Small intestine (tissue), 7 donors: ENCODE measurements at regions not wholly inside any gene's neighbourhood (a gene's known extent, or its start where the extent isn't known, plus 50 kb on each side); places are given as distances from the start of the nearest gene placed in this dataset.

Source experiments
- DNase-seq, 2 donors: peaks; one replicate each; pipeline versions ENCODE4 v3.0.0 to v3.0.0-alpha.2; 2013
- FAIRE-seq: peaks from 2 replicates; lab custom pipeline; 2012; peaks lifted over from hg19 to GRCh38; lab: Jason Lieb, UNC
- H3K27ac ChIP-seq, 3 donors: one replicate each; pipeline ENCODE4 v1.5.1; 2013; ENCODE audit warnings: low read length in 2 of 3, mild to moderate bottlenecking in 2 of 3, control low read depth in 1 of 3, inconsistent platforms in 1 of 3, low read depth in 1 of 3, moderate library complexity in 1 of 3
- H3K27me3 ChIP-seq, 3 donors: one replicate each; pipeline ENCODE4 v1.6.1; 2013; ENCODE audit warnings: low read length in 3 of 3, inconsistent platforms in 1 of 3; ENCODE audit not compliant: control insufficient read depth in 3 of 3, insufficient read depth in 3 of 3
- H3K36me3 ChIP-seq, 3 donors: one replicate each; pipeline ENCODE4 v1.6.1; 2013; ENCODE audit warnings: low read length in 3 of 3, inconsistent platforms in 1 of 3, low read depth in 1 of 3, mild to moderate bottlenecking in 1 of 3, moderate library complexity in 1 of 3; ENCODE audit not compliant: control insufficient read depth in 3 of 3, insufficient read depth in 2 of 3
- H3K4me1 ChIP-seq, 3 donors: one replicate each; pipeline ENCODE4 v1.6.1; 2013; ENCODE audit warnings: low read length in 2 of 3, inconsistent platforms in 1 of 3, low read depth in 1 of 3, mild to moderate bottlenecking in 1 of 3, moderate library complexity in 1 of 3; ENCODE audit not compliant: control insufficient read depth in 3 of 3, insufficient read depth in 2 of 3
- H3K4me3 ChIP-seq, 3 donors: one replicate each; pipeline ENCODE4 v1.5.1; 2013; ENCODE audit warnings: low read length in 3 of 3, control low read depth in 1 of 3, inconsistent platforms in 1 of 3, low read depth in 1 of 3, mild to moderate bottlenecking in 1 of 3, moderate library complexity in 1 of 3
- H3K9me3 ChIP-seq, 2 donors: one replicate each; pipeline ENCODE4 v1.6.1; 2013; ENCODE audit warnings: low read depth in 1 of 2, low read length in 1 of 2; ENCODE audit not compliant: control insufficient read depth in 2 of 2, insufficient read depth in 1 of 2
- WGBS, 3 donors: extraction: QIAGEN DNeasy Blood & Tissue Kit; methylation state at CpG; one replicate each; pipeline ENCODE4 v1.1.7; 2013; 5-methylcytosine and 5-hydroxymethylcytosine counted together
- donor health status: healthy with polysubstance abuse.
- donor health status: control.
- donor health status: control.
- donor health status: Bipolar disorder and iron deficiency.
- donor health status: healthy.

DNA sequence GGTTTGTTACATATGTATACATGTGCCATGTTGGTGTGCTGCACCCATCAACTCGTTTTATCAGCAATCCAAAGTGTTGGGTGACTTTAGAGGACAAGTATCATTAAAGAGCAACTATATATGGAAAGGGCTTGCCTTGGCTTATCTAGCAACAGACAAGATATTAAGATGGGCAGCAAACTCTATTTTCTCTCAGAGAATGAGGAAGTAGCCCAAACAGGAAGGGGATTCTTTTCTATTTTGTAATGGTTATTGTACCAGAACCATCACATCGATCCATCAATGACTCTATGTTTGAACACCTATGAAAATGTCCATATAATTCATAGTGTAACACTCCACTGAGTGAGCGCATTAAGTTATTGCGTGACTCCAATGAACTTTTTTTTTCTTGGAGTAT is 260.1 kb upstream of the SLC24A2 start:
- H3K4me1 ChIP-seq: no peaks in the 10 kb centered on the region
- FAIRE-seq: no peak
- no peak overlapping the region for H3K4me3 ChIP-seq
- no peak overlapping the region for H3K27ac ChIP-seq
- H3K36me3 ChIP-seq: no peaks in the 10 kb centered on the region
- 87 to 88% (median 88%) methylated on average over 4 of the region's 4 CpGs for WGBS, 3 donors
- no peaks in the 10 kb centered on the region for H3K27me3 ChIP-seq
- no peaks in the 10 kb centered on the region for H3K9me3 ChIP-seq
- no peak for DNase-seq

GRCh38 chr9:20048437-20048836 is 259.6 kb upstream of the SLC24A2 start:
- no peaks in the 10 kb centered on the region for H3K4me1 ChIP-seq
- no peaks in the 10 kb centered on the region for H3K9me3 ChIP-seq
- FAIRE-seq (no peak), DNase-seq (no peak)
- no peak overlapping the region for H3K4me3 ChIP-seq
- no peak overlapping the region for H3K27ac ChIP-seq
- 48 to 74% (median 62%) methylated on average over 2 of the region's 2 CpGs for WGBS, 3 donors
- no peaks in the 10 kb centered on the region for H3K27me3 ChIP-seq
- H3K36me3 ChIP-seq: no peaks in the 10 kb centered on the region

DNA sequence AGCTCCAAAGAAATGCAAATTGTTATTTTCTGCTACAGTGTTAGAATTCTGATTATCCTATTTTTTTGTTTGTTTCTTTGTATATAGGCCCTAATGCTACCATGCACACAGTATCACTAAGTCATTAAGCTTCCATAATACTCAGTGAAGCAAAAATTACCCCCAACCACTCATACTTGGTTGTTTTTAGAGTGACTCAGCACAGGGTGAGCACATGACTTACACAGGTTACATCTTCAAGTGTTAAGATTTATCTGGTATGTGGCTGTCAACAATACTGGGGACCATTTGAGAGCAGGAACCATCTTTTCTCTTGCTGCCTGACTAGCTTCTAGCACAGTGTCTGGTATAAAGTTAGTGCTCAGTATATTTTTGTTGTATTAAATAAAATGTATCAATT is 255.8 kb upstream of the SLC24A2 start:
- no peak overlapping the region for H3K27ac ChIP-seq
- no peaks in the 10 kb centered on the region for H3K27me3 ChIP-seq
- FAIRE-seq (no peak), DNase-seq (no peak)
- H3K4me3 ChIP-seq: no peak overlapping the region
- no peaks in the 10 kb centered on the region for H3K4me1 ChIP-seq
- H3K36me3 ChIP-seq: no peaks in the 10 kb centered on the region
- H3K9me3 ChIP-seq: no peaks in the 10 kb centered on the region

DNA sequence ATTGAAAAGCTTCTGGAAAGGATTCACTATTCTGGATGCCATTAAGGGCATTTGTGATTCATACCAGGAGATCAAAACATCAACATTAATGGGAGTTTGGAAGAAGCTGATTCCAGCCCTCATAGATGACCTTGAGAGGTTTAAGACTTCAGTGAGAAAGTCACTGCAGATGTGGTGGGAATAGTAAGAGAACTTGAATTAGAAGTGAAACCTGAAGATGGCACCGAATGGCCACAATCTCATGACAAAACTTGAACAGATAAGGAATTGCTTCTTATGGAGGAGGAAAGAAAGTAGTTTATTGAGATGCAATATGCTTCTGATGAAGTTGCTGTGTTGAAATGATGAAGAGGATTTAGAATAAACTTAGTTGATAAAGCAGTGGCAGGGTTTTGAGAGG is 254.6 kb upstream of the SLC24A2 start:
- Histone ChIP-seq H3K9me3 (no peaks in the 10 kb centered on the region), H3K36me3 (no peaks in the 10 kb centered on the region), H3K27ac (no peak overlapping the region), H3K4me3 (no peak overlapping the region), H3K27me3 (no peaks in the 10 kb centered on the region), H3K4me1 (no peaks in the 10 kb centered on the region)
- FAIRE-seq: no peak
- DNase-seq: peak in 1 of 2 donors; percentile 1
- WGBS, 3 donors: 50 to 83% (median 66%) methylated on average over 1 of the region's 1 CpG

GRCh38 chr9:20043035-20043434 is 254.2 kb upstream of the SLC24A2 start:
- Histone ChIP-seq H3K4me1 (no peaks in the 10 kb centered on the region), H3K9me3 (no peaks in the 10 kb centered on the region), H3K27me3 (no peaks in the 10 kb centered on the region), H3K27ac (no peak overlapping the region), H3K4me3 (no peak overlapping the region), H3K36me3 (no peaks in the 10 kb centered on the region)
- DNase-seq: peak in 1 of 2 donors; percentile 5
- FAIRE-seq: no peak
- 28 to 58% (median 33%) methylated on average over 3 of the region's 3 CpGs for WGBS, 3 donors

DNA sequence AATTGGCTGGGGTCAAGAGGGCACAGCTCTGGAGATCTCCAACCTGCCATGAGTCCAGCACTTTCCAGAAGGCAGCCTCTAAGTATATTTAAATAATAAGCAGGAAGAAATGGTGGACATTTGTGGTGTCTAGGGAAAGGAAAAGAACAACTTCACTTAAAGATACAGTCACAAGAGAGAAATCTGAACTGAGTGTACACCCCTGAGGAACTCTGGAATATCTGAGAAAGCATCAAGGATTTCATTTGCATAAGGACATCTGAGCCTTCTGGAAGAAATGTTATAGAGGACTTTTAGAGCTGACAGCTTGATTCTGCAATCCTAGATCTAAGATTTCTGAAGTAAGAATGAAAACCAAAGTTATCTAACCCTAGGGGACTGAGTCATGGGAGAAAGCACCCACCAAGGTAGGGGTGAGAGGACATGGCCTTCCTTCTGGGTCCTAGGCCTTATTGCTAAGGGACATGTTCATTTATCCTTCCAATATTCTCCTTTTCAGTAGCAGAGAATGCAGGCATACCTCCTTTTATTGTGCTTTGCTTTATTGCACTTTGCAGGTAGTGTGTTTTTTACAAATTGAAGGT is 253.4 kb upstream of the SLC24A2 start:
- FAIRE-seq: no peak
- no peaks in the 10 kb centered on the region for H3K36me3 ChIP-seq
- H3K27me3 ChIP-seq: no peaks in the 10 kb centered on the region
- no peaks in the 10 kb centered on the region for H3K9me3 ChIP-seq
- no peak for DNase-seq
- H3K4me3 ChIP-seq: no peak overlapping the region
- H3K27ac ChIP-seq: no peak overlapping the region
- no peaks in the 10 kb centered on the region for H3K4me1 ChIP-seq

GRCh38 chr9:20041697-20042081 is 252.9 kb upstream of the SLC24A2 start:
- Histone ChIP-seq H3K27ac (no peak overlapping the region), H3K36me3 (no peaks in the 10 kb centered on the region), H3K27me3 (no peaks in the 10 kb centered on the region), H3K4me1 (no peaks in the 10 kb centered on the region), H3K4me3 (no peak overlapping the region), H3K9me3 (no peaks in the 10 kb centered on the region)
- WGBS, 3 donors: 79 to 89% (median 86%) methylated on average over 5 of the region's 5 CpGs
- FAIRE-seq: no peak
- no peak for DNase-seq

GRCh38 chr9:20040991-20041696 is 252.3 kb upstream of the SLC24A2 start:
- H3K36me3 ChIP-seq: no peaks in the 10 kb centered on the region
- H3K27me3 ChIP-seq: no peaks in the 10 kb centered on the region
- 85 to 91% (median 89%) methylated on average over 14 of the region's 14 CpGs for WGBS, 3 donors
- no peaks in the 10 kb centered on the region for H3K9me3 ChIP-seq
- FAIRE-seq (no peak), DNase-seq (no peak)
- no peak overlapping the region for H3K27ac ChIP-seq
- no peaks in the 10 kb centered on the region for H3K4me1 ChIP-seq
- no peak overlapping the region for H3K4me3 ChIP-seq

DNA sequence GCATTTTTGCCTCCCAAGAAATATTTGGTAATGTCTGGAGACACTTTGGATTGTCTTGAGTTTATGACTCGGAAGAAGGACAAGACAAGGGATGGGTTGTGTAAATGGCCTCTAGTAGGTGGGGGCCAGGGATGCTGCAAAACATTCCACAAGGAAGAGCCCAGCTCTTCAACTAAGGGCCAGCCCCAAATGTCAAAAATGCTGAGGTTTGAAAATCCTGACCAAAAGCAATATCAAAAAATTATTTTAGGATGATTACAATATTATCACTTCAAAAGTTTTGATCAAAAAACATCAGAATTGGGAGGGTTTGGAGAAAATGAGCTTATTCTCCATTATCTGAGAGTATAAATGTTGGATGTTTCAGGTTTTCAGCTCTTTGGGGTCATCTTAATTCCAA is 248.9 kb upstream of the SLC24A2 start:
- Histone ChIP-seq H3K4me1 (no peaks in the 10 kb centered on the region), H3K4me3 (no peak overlapping the region), H3K9me3 (no peaks in the 10 kb centered on the region), H3K27ac (no peak overlapping the region), H3K27me3 (no peaks in the 10 kb centered on the region), H3K36me3 (no peaks in the 10 kb centered on the region)
- 90 to 96% (median 96%) methylated on average over 1 of the region's 1 CpG for WGBS, 3 donors
- DNase-seq (no peak), FAIRE-seq (no peak)
